GM18907 (cell line): ENCODE measurements at regions not wholly inside any gene's neighbourhood (a gene's known extent, or its start where the extent isn't known, plus 50 kb on each side); places are given as distances from the start of the nearest gene placed in this dataset.

Source experiments
- ATAC-seq: cut with Tn5 transposase; IDR thresholded peaks from one replicate; pipeline ENCODE4 v1.9.1; 2021; ENCODE audit warnings: mild to moderate bottlenecking, moderate library complexity; ENCODE audit not compliant: unreplicated experiment

GRCh38 chr6:84284428-84285049 is 57.1 kb upstream of the CEP162 start:
- no peak for ATAC-seq

- ATAC-seq: no peak
Observed at GRCh38 chr6:84282550-84282949, 55.1 kb upstream of the CEP162 start.

GRCh38 chr6:84280639-84281038 is 53.2 kb upstream of the CEP162 start:
- no peak for ATAC-seq

- ATAC-seq: no peak
Observed at GRCh38 chr6:84280030-84280429, 52.6 kb upstream of the CEP162 start.

- ATAC-seq: no peak
Observed at GRCh38 chr6:84278321-84278998, 51.0 kb upstream of the CEP162 start.
